Liver (tissue), 8 donors: ENCODE measurements at regions not wholly inside any gene's neighbourhood (a gene's known extent, or its start where the extent isn't known, plus 50 kb on each side); places are given as distances from the start of the nearest gene placed in this dataset.

Experiments
- DNase-seq: peaks from one replicate; pipeline ENCODE4 v3.0.0-alpha.2; 2017; ENCODE audit warnings: low spot score
- H3K27ac ChIP-seq, 2 donors: one replicate each; pipeline ENCODE4 v1.7.0; 2013; ENCODE audit warnings: inconsistent platforms in 2 of 2, low read length in 2 of 2, control low read depth in 1 of 2, low read depth in 1 of 2, mild to moderate bottlenecking in 1 of 2
- H3K27me3 ChIP-seq, 4 donors: one replicate each; pipeline versions ENCODE4 v1.6.1 to v1.7.0; 2013; ENCODE audit warnings: low read length in 3 of 4, inconsistent platforms in 1 of 4, mild to moderate bottlenecking in 1 of 4, moderate library complexity in 1 of 4; ENCODE audit not compliant: control insufficient read depth in 4 of 4, insufficient read depth in 4 of 4
- H3K36me3 ChIP-seq, 4 donors: one replicate each; pipeline versions ENCODE4 v1.6.1 to v1.7.0; 2013; ENCODE audit warnings: low read length in 3 of 4, mild to moderate bottlenecking in 3 of 4, low read depth in 1 of 4, moderate library complexity in 1 of 4; ENCODE audit not compliant: control insufficient read depth in 4 of 4, insufficient read depth in 3 of 4
- H3K4me1 ChIP-seq, 4 donors: one replicate each; pipeline versions ENCODE4 v1.6.1 to v1.7.0; 2013; ENCODE audit warnings: low read length in 3 of 4, mild to moderate bottlenecking in 3 of 4, moderate library complexity in 1 of 4; ENCODE audit not compliant: control insufficient read depth in 4 of 4, insufficient read depth in 4 of 4
- H3K4me3 ChIP-seq, 3 donors: one replicate each; pipeline versions ENCODE4 v1.6.1 to v1.7.0; 2013; ENCODE audit warnings: low read length in 3 of 3, control low read depth in 1 of 3, low read depth in 1 of 3, mild to moderate bottlenecking in 1 of 3
- H3K9ac ChIP-seq, 2 donors: one replicate each; pipeline ENCODE4 v1.7.0; 2013; ENCODE audit warnings: low read length in 2 of 2, mild to moderate bottlenecking in 2 of 2, moderate library complexity in 2 of 2, control low read depth in 1 of 2, low read depth in 1 of 2
- H3K9me3 ChIP-seq, 4 donors: one replicate each; pipeline versions ENCODE4 v1.6.1 to v1.7.0; 2013; ENCODE audit warnings: low read length in 3 of 4; ENCODE audit not compliant: control insufficient read depth in 4 of 4
- CTCF ChIP-seq: fragments of 150-350 bp; IDR thresholded peaks from 2 replicates; pipeline ENCODE4 v1.5.1; 2017; ENCODE audit warnings: improper control_type of control experiment, low read depth, low read length; ENCODE audit not compliant: missing input control
- EGR1 ChIP-seq, 2 donors: IDR thresholded peaks; 2 replicates each; pipeline ENCODE4 v1.6.1; 2016 to 2018; ENCODE audit warnings: antibody characterized with exemption in 2 of 2, low read depth in 2 of 2
- FOXA1 ChIP-seq: IDR thresholded peaks from 2 replicates; pipeline ENCODE4 v1.6.1; 2016; ENCODE audit warnings: antibody characterized with exemption
- FOXA2 ChIP-seq: IDR thresholded peaks from 2 replicates; pipeline ENCODE4 v1.6.1; 2016; ENCODE audit warnings: antibody characterized with exemption
- GABPA ChIP-seq, 2 donors: IDR thresholded peaks in 1 of 2; conservative IDR thresholded peaks in 1 of 2; 2 replicates each; pipeline ENCODE4 v1.6.1; 2016; ENCODE audit warnings: antibody characterized with exemption in 2 of 2, mild to moderate bottlenecking in 1 of 2, moderate library complexity in 1 of 2
- HNF4A ChIP-seq, 2 donors: conservative IDR thresholded peaks; 2 replicates each; pipeline ENCODE4 v1.6.1; 2016; ENCODE audit warnings: antibody characterized with exemption in 2 of 2, mild to moderate bottlenecking in 2 of 2
- HNF4G ChIP-seq: IDR thresholded peaks from 2 replicates; pipeline ENCODE4 v1.6.1; 2016; ENCODE audit warnings: antibody characterized with exemption
- JUND ChIP-seq, 2 donors: IDR thresholded peaks; 2 replicates each; pipeline ENCODE4 v1.6.1; 2016; ENCODE audit warnings: antibody characterized with exemption in 2 of 2
- NR2F2 ChIP-seq: IDR thresholded peaks from 2 replicates; pipeline ENCODE4 v1.6.1; 2016; ENCODE audit warnings: antibody characterized with exemption
- RAD21 ChIP-seq, 2 donors: IDR thresholded peaks; 2 replicates each; pipeline ENCODE4 v1.6.1; 2016; ENCODE audit warnings: antibody characterized with exemption in 2 of 2, mild to moderate bottlenecking in 2 of 2
- REST ChIP-seq: IDR thresholded peaks from 2 replicates; pipeline ENCODE4 v1.6.1; 2016; ENCODE audit warnings: antibody characterized with exemption, mild to moderate bottlenecking
- RXRA ChIP-seq, 2 donors: IDR thresholded peaks; 2 replicates each; pipeline ENCODE4 v1.6.1; 2017 to 2018; ENCODE audit warnings: antibody characterized with exemption in 2 of 2, mild to moderate bottlenecking in 1 of 2
- SP1 ChIP-seq: IDR thresholded peaks from 2 replicates; pipeline ENCODE4 v1.6.1; 2018; ENCODE audit warnings: antibody characterized with exemption, mild to moderate bottlenecking
- TAF1 ChIP-seq: conservative IDR thresholded peaks from 2 replicates; pipeline ENCODE4 v1.6.1; 2016; ENCODE audit warnings: antibody characterized with exemption, mild to moderate bottlenecking
- YY1 ChIP-seq: IDR thresholded peaks from 2 replicates; pipeline ENCODE4 v1.6.1; 2016; ENCODE audit warnings: antibody characterized with exemption, mild to moderate bottlenecking
- WGBS: extraction: QIAGEN DNeasy Blood & Tissue Kit; methylation state at CpG from one replicate; pipeline ENCODE4 v1.1.7; 2013; 5-methylcytosine and 5-hydroxymethylcytosine counted together
- TF ChIP-seq, protein P1 (sequence below): IDR thresholded peaks from 2 replicates; pipeline ENCODE4 v1.6.1; 2016; ENCODE audit warnings: antibody characterized with exemption
- TF ChIP-seq, protein P2 (sequence below): IDR thresholded peaks from 2 replicates; pipeline ENCODE4 v1.6.1; 2016; ENCODE audit warnings: antibody characterized with exemption
- TF ChIP-seq, protein P3 (sequence below): IDR thresholded peaks from 2 replicates; pipeline ENCODE4 v1.6.1; 2016; ENCODE audit warnings: antibody characterized with exemption
- donor health status: healthy.
- donor health status: healthy.
- donor health status: healthy.
- donor health status: healthy.
- donor health status: healthy.

GRCh38 chr18:26763446-26764110 is 101.9 kb downstream of the AQP4 start:
- Histone ChIP-seq H3K9me3 (no peaks in the 10 kb centered on the region), H3K9ac (no peak overlapping the region), H3K27ac (no peak overlapping the region), H3K27me3 (no peaks in the 10 kb centered on the region), H3K4me3 (no peak overlapping the region), H3K4me1 (peaks cover 14 to 22% (median 19%) of the 10 kb centered on the region in 4 donors), H3K36me3 (no peaks in the 10 kb centered on the region)
- WGBS: 72% methylated on average over 6 of the region's 6 CpGs
- no peak for DNase-seq
- TF ChIP-seq HNF4A (conservative IDR thresholded peaks at IDR 0.05) (peak; percentile 21 to 33), FOXA1 (no peak)
- TF ChIP-seq, protein P1, sequence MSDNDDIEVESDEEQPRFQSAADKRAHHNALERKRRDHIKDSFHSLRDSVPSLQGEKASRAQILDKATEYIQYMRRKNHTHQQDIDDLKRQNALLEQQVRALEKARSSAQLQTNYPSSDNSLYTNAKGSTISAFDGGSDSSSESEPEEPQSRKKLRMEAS: no peak

DNA sequence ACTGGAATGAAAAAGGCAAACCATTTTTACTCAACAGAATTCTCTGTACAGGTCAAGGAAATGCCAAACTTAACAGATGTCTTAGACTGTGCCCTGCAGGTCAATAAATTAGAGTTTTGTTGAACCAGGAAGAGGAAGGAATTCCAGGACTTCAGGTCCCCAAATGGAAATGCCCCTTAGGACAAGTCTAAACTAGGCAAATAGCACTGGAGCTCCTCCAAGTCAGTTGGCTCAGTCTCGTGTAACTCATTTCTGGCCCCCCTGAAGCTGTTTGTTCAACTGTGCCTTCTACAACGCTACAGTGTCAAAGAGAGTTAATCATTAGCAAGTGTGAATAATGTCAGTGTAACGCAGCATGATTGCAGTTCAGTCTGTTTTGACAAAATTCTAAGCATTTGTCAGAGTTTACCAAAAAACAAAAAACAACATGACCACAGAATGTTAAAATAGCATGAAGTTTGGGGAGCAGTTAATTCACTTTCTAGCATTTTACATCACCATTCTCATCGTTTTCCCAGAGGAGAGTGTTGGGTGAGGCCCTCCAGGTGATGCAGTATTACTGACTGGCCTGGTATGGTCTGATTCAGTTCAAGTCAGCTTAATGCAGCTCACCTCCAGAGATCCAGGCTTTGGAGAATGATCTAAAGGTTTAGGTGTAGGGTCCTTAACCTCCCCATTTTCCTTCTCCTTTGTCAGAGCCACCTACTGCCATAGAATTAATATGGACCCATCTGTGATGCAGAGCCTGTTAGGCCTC is 108.1 kb downstream of the AQP4 start:
- 16% methylated on average over 4 of the region's 4 CpGs for WGBS

More for the DNA sequence above, 108.1 kb downstream of the AQP4 start:
- no peak overlapping the region for H3K9ac ChIP-seq
- TF ChIP-seq JUND (IDR thresholded peaks at IDR 0.05): peak in 1 of 2 donors; percentile 58
- TF ChIP-seq, protein P1: peak; percentile 53
- TF ChIP-seq GABPA (IDR thresholded peaks at IDR 0.05 in 1 of 2, conservative IDR thresholded peaks at IDR 0.05 in 1 of 2): no peak
- TF ChIP-seq YY1: no peak
- TF ChIP-seq RAD21 (IDR thresholded peaks at IDR 0.05): no peak
- TF ChIP-seq RXRA (IDR thresholded peaks at IDR 0.05): peak in 1 of 2 donors; percentile 68
- no peak for TF ChIP-seq HNF4G
- TF ChIP-seq NR2F2: peak; percentile 34
- no peak for TF ChIP-seq REST
- TF ChIP-seq, protein P2, sequence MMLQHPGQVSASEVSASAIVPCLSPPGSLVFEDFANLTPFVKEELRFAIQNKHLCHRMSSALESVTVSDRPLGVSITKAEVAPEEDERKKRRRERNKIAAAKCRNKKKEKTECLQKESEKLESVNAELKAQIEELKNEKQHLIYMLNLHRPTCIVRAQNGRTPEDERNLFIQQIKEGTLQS: no peak
- TF ChIP-seq HNF4A (conservative IDR thresholded peaks at IDR 0.05): peak; percentile 63 to 72
- no peak for TF ChIP-seq TAF1
- TF ChIP-seq CTCF: no peak
- TF ChIP-seq FOXA1: peak; percentile 40
- peak; percentile 23 for TF ChIP-seq FOXA2
- peak in 1 of 2 donors; percentile 21 for TF ChIP-seq EGR1 (IDR thresholded peaks at IDR 0.05; ENCODE audit: low read depth in 2 of 2)
- TF ChIP-seq, protein P3, sequence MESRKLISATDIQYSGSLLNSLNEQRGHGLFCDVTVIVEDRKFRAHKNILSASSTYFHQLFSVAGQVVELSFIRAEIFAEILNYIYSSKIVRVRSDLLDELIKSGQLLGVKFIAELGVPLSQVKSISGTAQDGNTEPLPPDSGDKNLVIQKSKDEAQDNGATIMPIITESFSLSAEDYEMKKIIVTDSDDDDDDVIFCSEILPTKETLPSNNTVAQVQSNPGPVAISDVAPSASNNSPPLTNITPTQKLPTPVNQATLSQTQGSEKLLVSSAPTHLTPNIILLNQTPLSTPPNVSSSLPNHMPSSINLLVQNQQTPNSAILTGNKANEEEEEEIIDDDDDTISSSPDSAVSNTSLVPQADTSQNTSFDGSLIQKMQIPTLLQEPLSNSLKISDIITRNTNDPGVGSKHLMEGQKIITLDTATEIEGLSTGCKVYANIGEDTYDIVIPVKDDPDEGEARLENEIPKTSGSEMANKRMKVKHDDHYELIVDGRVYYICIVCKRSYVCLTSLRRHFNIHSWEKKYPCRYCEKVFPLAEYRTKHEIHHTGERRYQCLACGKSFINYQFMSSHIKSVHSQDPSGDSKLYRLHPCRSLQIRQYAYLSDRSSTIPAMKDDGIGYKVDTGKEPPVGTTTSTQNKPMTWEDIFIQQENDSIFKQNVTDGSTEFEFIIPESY: no peak
- peak; percentile 64 for TF ChIP-seq SP1
- peaks cover 7 to 34% (median 30%) of the 10 kb centered on the region in 4 donors for H3K4me1 ChIP-seq
- H3K36me3 ChIP-seq: no peaks in the 10 kb centered on the region
- no peak for DNase-seq
- H3K27me3 ChIP-seq: no peaks in the 10 kb centered on the region
- no peak overlapping the region for H3K4me3 ChIP-seq
- peak overlapping the region; percentile 57 to 81 for H3K27ac ChIP-seq
- no peaks in the 10 kb centered on the region for H3K9me3 ChIP-seq
